Activated T-helper 9 cell treated with anti-CD3 and anti-CD28 coated beads, Interleukin-2, amount 50 U/mL, for 16 hours (primary cell): ENCODE measurements at regions not wholly inside any gene's neighbourhood (a gene's known extent, or its start where the extent isn't known, plus 50 kb on each side); places are given as distances from the start of the nearest gene placed in this dataset.

Experiments
- DNase-seq: peaks from one replicate; pipeline ENCODE4 v3.0.0-alpha.2; 2020; ENCODE audit warnings: low read depth

DNA sequence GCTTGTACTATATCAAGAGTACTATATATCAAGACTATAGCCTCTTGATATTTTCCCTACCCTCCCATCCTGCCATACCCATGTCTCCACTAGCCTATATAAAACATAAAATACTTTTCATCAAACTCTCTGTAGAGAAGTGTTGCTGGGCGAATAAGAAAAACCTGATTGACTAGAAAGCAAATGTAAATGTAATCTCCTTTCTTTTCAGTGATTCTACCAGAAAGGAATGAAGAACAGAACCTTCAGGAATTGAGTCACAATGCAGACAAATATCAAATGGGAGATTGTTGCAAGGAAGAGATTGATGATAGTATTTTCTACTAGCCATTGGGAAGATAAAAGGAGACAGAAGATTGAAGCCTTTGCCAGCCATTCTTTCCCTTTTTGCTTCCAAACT, 89.2 kb downstream of the KCNRG start:
- no peak for DNase-seq

DNA sequence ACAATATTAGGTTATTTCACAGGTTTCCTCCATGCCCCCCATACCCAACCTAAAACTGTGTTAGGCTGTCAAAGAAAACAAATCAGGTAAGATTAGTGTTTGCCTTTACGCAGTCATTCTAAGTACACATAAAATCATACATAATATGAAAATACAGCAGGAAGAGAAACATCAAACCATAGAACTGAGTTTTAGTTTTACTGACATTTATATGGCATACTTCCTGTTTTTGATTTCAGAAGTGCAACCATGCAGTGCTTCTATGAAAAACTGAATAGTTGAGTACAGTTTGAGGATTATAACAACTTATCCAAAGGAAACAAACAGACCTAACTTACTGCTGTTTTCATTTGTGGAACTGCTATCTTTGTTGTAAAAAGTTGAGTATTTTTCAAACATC, 91.3 kb downstream of the KCNRG start:
- DNase-seq, result no peak

DNA sequence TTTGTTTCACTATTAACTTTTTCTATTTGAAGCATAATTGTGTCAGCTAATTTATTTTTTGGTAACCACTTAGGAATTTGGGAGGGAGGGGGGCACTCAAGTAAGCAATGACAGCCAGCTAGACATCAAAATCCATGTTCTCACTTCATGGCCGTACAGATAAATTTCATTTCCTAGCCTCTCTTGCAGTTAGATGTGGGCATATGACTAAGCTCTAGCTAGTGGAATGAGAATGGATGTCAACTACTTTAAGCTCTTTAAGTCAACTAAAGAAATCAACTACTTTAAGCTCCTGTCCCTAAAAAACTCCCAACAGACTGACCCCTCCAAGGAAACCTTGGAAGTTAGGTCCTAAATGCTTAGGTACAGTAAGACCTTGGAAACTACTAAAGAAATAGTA, 92.0 kb downstream of the KCNRG start:
- DNase-seq, result no peak

DNA sequence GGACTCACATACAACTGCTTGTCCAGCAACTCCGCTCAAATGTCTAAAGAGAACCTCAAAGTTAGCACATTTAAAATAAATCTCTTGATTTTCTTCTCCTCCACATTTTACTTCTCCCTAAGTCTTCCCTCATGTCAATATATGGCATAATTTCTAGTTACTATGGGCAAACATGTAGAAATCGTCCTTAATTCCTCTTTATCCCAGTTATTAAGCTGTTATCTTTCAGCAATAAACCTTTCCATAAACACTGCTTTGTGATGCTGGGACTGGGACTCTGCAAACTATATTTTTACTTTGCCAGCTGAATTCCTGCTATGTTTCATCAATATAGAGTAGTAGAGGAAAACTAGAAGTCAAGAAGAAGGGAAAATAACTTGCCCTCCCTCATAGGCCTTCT, 99.7 kb downstream of the KCNRG start:
- no peak for DNase-seq

DNA sequence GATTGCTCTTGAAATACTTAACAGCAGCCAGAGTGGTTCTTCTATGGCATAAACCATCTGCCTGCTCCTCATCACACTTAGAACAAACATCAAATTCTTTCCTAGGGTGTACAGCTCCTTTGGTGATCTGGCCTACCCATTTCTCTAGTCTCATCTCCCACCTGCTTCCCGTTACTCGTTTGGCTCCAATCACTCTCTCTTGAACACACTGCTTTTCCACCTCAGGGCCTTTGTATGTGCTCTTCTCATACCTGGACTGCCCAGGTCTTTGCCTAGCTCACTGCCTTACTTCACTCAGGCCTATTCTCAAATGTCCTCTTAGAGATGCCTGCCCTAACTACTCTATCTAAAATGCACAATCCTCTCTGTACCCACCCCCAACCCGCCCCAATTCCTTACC, 100.5 kb downstream of the KCNRG start:
- no peak for DNase-seq

DNA sequence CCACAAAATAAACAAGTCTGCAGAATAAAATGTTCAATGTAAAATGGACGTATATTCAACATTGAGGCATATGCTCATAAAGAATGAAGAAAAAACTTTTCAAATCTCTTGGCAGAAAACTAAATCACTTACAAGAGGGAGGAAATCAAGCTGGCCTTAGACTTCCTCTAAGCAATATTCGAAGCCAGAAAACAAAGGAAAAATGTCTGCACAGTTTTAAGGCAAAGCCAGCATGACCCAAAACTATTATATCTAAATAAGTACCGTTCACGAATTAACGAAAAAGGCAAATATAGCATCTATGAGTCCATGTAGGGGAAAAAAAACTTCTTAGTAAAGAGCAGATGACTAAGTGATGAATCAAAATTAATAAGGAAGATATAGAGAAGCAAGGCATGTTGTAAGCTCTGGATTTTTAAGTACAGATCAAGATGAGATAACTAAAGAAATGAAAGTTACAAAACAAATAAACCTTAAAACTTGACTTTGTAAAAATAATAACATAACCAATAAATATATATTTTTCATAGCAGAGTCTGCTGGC, 101.3 kb downstream of the KCNRG start:
- no peak for DNase-seq

DNA sequence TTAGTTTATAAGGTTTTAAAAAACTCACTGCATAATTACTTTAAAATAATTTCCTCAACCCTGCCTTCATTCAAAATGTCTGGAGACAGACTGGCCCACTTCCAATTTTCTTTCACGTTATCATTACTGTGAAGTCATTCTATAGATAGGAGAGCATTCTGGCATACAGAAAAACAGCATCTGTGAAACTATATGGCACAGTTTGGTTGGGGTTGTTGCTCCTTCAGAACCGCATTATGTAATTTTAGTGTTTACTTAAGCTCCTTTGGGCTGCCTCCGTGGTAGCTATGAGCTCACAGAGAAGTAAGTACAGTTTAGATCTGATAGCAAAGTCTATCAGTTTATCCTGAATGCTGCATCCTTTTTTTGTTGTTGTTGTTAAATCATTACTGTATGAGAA, 104.3 kb downstream of the KCNRG start:
- DNase-seq, result no peak

DNA sequence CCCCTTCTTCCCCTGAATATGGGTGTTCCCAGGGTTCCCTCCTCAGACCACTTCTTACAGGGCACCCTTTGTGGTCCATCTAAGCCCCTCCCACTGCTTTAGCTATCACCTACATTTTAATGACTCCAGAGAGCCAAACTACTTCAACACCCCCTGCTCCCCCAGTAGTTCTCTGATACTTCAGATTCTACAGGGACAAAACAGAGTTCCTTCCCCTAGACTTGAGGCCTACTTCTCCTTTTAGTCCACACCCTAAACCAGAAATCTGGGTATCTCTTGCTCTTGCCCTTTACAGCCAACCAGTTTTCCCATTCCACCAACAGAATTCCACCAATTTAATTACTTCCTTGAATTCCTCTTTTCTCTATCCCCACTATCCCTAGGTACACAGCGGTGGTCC, 107.2 kb downstream of the KCNRG start:
- DNase-seq, result no peak

DNA sequence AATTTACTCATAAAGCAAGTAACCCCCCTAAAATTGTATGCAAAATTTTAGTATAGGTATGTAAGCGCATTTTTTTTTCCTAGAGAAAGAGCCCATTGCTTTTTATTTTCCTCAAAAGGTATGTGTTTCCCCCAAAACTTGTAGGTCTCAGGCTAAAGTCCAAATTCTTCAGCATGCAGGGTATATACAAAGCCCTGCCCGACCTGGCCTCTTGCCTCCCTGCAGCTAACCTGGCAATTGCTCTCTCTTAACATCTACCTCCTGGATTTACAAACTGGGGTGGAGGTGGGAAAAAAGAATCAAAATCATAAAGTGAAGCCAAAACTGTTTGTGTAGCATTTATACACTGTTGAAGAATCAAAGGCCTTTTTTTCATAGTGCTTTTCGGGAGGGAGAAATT, 107.8 kb downstream of the KCNRG start:
- DNase-seq, result no peak

DNA sequence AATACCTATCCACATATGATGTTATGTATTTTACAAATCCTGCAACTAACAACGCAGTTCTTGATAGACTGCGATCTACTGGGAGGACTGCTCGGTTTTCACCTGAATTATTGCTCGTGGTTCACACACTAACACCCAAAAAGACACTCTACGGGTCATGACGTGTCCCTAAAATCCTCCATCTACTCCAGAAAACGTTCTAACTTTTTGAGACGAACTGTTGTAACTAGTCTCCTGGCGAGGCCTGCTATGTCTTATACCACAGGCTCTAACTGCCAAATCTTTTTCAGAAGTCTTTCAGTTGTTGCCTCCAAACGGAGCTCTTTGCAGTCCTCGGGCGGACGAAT, 108.2 kb downstream of the KCNRG start:
- DNase-seq, result no peak

DNA sequence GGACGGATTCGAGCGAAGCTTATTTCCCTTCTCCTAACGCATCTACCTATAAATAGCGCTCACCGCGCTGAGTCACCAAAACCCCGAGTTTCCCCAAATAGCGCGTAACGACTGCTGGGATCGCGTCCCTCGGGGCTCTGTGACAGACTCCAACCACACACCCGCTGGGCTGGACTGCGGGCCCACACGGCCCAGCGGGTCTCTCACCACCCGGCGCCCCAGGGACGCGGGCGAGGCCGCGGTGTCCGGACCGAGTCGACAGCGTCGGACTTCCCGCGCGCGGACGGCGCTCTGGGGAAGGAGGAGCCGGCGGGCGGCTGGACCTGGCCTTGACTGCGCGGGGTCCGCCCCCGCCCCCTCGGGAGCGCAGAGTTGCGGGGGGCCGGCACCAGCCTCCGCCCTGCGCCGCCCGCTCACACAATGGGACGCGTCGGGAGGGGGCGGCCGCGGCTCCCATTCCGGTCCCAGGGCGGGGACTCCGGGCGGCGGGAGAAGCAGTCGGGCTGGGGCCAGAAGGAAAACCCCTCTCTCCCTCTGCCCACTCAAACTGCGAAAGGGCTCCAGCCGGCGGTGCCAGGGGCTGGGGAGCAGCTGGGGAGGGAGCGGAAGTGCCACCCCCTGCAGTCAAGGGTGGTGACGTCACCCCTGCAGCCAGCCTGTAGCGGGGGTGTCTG, 108.8 kb downstream of the KCNRG start:
- DNase-seq, result peak; percentile 66

DNA sequence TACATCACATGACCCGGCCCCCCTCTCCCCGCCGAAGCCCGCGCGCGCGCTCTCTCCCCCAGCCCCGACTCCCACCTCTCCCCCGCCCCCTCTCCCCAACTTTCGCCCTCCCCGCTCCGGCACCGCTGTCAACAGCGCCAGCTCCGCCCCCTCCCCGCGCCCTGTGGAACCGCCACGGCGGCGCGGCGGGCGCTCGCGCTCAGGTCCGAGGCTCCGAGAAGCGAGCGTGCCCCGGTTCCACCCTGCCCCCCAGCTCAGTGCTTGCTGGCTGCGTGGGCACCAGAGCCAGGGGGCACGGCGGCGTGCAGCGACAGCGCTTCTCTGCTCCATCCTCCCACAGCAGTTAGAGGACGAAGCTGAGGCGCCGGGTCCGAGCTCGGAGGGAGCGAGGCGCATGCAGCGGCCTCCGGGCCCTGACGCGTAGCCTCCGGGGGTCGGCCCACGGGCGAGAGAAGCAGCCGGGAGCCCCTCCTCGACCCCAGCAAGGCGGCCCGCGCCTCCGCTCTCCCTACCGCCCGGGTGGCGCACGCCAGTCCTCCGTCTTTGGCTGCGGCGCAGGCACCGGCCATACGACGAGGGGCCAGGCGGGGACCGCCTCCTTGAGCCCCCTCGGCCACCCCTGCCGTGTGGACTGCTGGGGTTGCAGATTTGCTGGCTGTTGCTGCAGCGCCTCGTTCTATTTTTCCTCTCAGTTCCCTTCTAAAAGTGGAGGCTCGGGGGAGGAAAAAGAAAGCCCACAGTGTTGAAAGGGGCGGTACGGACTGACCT, 109.5 kb downstream of the KCNRG start:
- peak; percentile 90 for DNase-seq

DNA sequence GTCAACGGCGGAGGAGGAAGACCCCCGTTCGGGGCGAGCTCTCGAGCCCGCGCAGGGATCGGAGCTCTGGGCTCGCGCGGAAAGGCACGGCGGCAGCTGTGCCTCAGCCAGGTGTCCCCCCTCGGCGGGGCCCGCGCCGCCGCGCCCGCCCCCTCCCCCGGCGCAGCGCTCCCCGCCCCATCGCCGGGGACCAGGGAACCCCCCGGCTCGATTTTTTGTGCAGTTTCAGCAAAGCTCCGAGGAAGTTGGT, 110.0 kb downstream of the KCNRG start:
- DNase-seq, result no peak

DNA sequence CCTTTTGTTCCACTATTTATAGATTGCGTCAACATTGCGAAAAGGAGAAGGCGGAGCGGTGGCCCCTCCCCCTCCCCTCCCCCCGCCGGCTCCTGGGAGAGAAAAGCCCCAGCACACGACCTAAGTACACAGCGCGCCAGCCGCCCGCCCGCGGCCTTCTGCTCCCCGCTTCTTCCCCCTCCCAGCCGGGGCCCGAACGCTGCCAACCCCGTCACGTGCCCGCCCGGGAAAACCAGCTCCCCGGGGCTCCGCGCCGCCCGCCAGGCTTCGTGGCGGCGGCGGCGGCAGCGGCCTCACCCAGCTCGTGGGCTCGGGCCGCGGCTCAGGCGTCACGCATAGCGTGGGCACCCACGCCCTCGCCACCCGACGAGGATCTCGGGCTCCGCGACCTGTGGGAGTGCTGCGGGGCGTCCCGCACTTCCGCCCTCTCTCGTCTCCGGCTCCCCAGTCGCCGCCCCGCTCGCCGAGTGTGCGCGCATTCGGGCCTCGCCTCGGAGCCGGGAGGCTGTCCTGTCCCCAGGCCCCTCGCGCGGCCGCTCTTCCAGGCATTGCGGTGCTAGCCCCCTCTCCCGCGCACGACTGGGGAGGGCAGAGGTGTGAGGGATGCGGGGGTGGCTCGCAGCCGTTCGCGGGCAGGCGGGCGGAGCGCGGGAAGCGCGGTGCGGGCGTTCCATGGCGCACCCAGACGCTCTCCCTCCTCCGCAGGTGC, 110.5 kb downstream of the KCNRG start:
- DNase-seq, result peak; percentile 82

DNA sequence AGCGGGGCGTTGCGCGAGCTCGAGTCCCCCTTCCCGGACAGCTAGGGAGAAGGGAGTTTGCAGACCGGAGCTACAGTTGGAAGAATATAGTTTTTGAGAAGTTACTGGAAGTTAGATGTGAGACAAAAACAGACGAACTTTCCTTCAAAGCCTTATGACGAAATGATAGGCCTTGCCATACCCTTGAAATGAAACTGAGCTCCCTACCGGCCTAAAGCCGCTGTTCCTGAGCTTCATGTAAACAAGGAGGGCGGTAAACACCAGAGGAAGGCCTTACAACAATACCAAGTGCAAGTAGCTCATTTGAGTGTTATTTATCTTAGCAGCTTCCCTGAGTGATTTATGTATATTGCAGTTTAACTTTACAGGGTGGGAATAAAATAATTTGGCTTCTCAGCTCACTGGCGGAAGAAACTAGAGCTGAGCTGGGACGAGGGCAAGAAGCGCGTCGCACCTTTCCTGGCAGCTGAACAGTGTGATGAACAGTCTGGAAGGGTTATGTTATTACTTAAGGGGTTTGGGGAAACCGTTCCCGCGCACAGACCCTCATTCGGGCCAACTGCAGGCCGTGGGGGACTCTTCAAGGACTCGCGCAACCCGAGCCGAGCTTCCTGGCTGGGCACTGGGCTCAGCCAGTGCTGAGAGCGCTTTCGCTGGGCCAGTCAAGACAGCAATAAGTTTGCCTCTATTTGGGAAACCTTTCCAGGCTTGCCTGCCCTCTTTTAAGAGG, 111.2 kb downstream of the KCNRG start:
- DNase-seq, result no peak

DNA sequence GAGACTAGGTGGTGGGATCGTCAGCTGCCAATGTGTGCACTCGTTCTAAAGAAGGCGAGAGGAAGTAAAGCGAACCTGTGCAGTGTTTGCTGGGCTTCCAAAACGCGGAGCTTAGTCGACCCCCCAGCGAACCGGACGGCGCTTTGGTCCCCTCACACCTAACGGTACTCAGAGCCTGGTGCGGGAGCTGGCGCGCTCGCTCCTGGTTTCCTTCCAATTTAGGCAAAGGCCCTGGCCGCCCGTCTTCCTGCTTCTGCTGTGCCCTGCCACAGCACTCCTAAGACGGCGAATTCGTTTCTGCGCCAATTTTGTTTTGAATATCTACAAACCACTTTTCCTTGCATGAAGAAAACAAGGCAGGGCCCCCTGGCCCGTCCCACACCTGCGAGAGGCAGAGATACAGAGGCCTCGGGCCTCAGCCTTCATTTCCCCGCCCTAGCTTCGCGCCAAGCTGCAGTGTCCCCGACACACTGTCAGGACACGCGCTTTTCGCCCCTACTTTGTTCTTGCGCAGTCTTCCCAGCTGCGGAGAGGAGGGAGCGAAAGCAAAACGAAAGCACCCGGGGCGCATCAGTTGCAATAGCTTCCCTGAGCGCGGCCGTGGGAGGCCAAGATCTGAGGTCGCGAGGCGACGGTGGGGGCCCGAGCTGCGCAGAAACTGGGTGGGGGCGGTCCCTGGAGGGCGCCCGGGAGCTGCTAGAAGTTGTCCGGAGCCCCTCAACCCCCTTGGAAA, 111.9 kb downstream of the KCNRG start:
- DNase-seq, result peak; percentile 54

DNA sequence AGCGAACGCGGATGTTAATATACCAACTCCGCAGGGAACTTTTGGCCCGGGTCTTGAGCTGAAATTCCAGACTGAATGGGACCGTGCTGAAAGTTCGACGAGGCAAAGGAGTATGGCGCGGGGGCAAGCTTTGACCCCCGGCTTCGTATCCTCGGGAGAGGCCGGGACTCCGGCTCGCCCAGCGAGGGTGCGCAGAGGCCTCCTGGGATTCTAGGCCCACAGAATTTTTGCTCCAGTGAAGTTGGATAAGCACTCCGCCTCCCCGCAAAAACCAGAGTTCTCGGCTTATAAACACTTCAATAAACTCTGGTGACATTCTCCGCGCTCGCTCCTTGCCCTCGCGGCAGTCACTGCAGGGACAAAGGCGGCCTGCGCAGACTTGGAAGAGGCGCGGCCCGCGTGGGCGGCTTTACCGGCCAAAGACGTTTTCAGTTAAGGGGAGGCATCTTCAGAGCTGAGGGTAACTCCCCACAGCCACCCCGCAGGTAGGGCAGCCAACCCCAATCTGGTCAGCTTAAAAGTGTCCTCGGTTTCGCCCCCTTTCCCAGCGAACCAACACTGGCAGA, 112.6 kb downstream of the KCNRG start:
- peak; percentile 1 for DNase-seq

DNA sequence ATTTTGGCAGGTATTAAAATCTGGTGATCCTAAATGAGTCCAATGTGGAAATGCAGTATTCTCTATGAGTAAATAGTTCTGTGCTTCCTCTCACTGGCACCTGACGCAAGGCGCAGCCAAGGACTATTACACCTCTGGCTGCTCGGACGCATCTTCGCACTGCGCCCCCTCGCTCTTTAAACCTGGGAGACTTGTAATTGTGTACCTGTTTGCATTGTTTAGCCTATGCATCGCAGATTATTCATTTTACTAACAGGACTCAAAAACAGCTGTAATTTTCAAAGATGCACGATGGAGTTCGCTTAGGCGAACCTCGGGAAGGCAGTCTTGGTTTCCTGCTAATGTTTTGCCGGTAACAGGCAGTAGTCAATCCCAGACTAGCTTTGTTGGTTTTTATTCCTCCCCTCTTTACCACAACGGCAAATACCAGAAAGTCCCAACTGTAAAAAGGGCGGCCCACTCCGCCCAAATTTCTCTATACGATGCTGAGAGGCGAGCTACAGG, 113.2 kb downstream of the KCNRG start:
- DNase-seq, result peak; percentile 17

DNA sequence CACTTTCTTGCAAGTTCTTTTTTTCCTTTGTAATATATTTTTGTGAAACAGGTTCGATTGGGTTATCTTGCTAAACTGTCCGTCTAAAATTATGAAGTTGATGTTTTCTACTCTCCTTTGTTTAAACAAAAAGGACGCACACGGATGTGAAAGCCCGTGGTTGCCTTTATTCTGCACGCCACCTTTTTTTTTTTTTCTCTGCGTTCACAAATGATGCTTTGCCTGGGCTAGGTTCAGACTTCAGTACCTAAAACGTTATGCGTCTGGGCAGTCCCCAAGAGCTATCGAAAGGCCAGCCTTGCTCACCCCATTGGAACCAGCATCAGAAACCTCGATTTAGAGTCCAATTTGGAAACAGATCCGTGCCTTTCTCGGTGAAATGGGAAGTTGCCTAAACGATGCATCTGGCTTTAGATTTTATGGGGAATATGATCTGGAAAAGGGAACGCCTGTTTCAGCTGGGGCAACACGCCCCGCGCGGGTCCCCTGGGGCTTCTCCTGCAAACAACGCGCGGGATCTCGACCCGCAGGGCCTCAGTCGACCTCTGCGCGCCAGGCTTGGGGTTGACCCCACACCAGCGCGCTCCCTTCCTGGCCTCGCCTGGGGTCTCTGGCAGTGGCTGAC, 113.9 kb downstream of the KCNRG start:
- DNase-seq, result peak; percentile 4

DNA sequence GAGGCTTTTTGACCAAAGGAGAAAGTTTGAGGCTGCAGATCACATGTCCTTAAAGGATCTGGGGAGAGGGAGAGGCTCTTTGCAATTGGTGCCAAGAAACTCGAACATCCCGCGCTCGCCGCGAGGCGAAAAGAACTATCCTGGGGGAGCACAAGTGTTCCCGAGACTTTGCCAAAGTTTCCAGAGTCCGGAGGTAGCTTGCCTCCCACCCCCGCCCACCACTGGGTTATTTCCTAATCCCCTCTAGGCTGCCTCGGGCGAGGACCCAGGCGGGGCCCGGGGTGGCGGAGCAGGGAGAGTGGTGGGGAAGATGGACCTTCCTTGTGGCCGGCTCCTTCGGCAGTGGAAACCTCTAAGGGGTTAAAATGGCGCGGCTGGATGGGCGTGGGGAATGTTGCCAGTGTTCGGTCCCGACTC, 114.5 kb downstream of the KCNRG start:
- peak; percentile 0 for DNase-seq
